NB4 (cell line): ENCODE measurements at regions not wholly inside any gene's neighbourhood (a gene's known extent, or its start where the extent isn't known, plus 50 kb on each side); places are given as distances from the start of the nearest gene placed in this dataset.

Source experiments
- DNase-seq: peaks from one replicate; pipeline ENCODE4 v3.0.0; 2010; ENCODE audit warnings: low read depth
- H3K4me3 ChIP-seq: one replicate; pipeline ENCODE4 v1.5.1; 2011; ENCODE audit warnings: mild to moderate bottlenecking, low read depth, low read length, moderate library complexity
- MYC ChIP-seq: IDR thresholded peaks from 2 replicates; pipeline ENCODE4 v1.6.1; 2011; ENCODE audit warnings: low read depth, low read length
- POLR2A ChIP-seq: IDR thresholded peaks from 2 replicates; pipeline ENCODE4 v1.6.1; 2011; ENCODE audit warnings: mild to moderate bottlenecking; ENCODE audit not compliant: insufficient read length; ENCODE audit errors: extremely low read depth
- TF ChIP-seq, protein P1 (sequence below): IDR thresholded peaks from one replicate; pipeline ENCODE4 v1.5.1; 2012; ENCODE audit warnings: low read depth, low read length
- TF ChIP-seq, protein P2 (sequence below): IDR thresholded peaks from 2 replicates; pipeline ENCODE4 v1.6.1; 2011; ENCODE audit warnings: low read depth, low read length

DNA sequence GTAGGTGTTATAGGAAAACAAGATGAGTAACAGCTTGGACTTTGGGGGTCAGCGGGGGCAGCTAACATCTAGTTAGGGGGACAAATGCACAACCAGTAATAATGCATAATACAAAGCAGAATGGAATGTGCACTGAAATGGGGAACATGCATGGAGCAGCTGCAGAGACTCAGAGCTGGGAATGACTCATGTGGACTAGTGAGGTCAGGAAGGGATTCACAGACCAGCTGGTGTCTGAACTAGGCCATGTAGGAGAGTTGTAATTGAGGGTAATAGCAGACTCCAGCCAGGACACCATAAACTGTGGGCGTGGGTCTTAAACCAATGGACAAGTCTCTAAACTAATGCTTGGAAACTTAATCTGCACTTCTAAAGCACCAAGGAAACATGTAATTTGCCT, 176.8 kb upstream of the ASIC2 start:
- TF ChIP-seq, protein P1, sequence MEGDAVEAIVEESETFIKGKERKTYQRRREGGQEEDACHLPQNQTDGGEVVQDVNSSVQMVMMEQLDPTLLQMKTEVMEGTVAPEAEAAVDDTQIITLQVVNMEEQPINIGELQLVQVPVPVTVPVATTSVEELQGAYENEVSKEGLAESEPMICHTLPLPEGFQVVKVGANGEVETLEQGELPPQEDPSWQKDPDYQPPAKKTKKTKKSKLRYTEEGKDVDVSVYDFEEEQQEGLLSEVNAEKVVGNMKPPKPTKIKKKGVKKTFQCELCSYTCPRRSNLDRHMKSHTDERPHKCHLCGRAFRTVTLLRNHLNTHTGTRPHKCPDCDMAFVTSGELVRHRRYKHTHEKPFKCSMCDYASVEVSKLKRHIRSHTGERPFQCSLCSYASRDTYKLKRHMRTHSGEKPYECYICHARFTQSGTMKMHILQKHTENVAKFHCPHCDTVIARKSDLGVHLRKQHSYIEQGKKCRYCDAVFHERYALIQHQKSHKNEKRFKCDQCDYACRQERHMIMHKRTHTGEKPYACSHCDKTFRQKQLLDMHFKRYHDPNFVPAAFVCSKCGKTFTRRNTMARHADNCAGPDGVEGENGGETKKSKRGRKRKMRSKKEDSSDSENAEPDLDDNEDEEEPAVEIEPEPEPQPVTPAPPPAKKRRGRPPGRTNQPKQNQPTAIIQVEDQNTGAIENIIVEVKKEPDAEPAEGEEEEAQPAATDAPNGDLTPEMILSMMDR: no peak
- no peak for TF ChIP-seq MYC
- TF ChIP-seq, protein P2, sequence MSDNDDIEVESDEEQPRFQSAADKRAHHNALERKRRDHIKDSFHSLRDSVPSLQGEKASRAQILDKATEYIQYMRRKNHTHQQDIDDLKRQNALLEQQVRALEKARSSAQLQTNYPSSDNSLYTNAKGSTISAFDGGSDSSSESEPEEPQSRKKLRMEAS: no peak
- TF ChIP-seq POLR2A: no peak
- DNase-seq: peak; percentile 6
- no peak overlapping the region for H3K4me3 ChIP-seq

DNA sequence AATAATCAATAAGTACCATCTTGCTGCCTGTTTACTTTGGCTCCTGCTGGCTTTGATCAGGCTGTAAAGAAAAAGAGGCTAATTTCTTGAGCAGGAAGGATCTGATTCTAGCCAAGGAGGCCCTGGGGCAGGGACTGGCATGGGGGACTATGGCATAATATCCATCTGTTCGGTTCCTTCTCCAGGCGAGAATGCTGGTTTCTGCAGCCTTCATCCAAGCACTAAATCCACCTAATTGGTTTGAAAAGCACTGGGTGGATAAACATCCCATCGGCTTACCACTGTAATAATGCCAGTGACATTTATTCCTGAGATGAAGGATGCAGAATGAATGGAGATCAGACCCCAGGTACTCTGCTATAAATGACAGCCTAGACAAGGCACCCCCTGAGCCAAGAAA, 180.0 kb upstream of the ASIC2 start:
- H3K4me3 ChIP-seq: no peak overlapping the region
- no peak for DNase-seq
- TF ChIP-seq MYC: no peak
- no peak for TF ChIP-seq POLR2A
- TF ChIP-seq, protein P1: no peak
- TF ChIP-seq, protein P2: no peak

DNA sequence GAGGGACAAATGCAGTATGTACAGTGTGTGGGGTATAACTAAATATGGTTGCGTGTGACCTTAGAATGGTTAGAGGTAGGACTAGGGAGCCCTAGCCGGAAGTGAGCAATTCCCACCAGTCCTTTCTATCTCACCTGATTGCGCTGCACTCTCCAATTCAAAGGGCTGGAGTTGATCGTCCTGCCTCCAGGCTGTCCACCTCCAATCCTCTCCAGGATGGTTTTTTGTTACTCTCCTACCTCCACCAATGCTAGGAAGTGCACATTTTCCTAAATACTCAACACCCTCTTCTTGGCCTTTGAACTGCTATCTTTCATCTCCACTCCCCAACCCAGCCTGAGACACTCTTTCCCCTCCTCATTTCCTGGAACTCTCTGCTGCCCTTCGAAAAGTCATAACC, 181.7 kb upstream of the ASIC2 start:
- no peak overlapping the region for H3K4me3 ChIP-seq
- no peak for DNase-seq
- TF ChIP-seq, protein P1: no peak
- TF ChIP-seq POLR2A: no peak
- TF ChIP-seq MYC: no peak
- TF ChIP-seq, protein P2: no peak

DNA sequence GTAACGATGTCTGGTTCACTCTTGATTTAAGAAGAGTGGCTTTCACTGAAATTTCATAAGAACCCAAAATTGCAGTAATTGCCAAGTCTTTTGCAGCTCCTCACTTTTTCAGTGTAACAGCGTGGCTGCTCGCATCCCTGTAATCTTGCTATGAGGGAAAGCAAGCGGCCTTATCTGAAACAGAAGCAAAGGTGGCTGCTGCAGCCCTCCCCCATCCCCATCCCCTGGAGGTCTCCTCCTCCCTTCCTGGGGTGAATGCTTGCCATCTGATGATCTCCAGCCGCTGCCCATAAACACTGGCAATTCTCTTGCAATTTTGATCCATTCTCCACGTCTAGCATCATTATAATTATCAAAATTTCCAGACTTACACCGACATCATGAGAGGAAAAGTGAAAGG, 182.5 kb upstream of the ASIC2 start:
- no peak for DNase-seq
- H3K4me3 ChIP-seq: no peak overlapping the region
- TF ChIP-seq POLR2A (no peak), MYC (no peak)
- TF ChIP-seq, protein P1: no peak
- TF ChIP-seq, protein P2: no peak

DNA sequence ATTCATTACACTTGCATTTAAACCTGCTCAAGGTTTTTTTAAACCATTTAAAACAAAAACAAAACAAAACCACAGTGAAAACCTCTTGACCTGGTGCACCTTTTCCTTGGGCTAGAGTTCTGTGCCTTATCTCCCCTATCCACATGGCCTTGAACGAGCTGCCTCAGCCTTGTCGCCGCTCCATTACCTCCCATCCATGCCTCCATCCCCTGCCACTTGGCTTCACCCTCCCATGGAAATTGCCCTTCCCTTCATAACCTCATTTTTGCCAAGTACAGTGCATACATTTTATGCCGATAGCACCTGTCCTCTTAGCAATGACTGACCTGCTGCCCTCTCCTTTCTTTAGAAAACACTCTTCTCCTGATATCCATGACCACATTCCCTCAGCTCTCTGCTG, 188.6 kb upstream of the ASIC2 start:
- DNase-seq: no peak
- TF ChIP-seq MYC: no peak
- TF ChIP-seq POLR2A: no peak
- TF ChIP-seq, protein P2: no peak
- TF ChIP-seq, protein P1: no peak
- H3K4me3 ChIP-seq: no peak overlapping the region

DNA sequence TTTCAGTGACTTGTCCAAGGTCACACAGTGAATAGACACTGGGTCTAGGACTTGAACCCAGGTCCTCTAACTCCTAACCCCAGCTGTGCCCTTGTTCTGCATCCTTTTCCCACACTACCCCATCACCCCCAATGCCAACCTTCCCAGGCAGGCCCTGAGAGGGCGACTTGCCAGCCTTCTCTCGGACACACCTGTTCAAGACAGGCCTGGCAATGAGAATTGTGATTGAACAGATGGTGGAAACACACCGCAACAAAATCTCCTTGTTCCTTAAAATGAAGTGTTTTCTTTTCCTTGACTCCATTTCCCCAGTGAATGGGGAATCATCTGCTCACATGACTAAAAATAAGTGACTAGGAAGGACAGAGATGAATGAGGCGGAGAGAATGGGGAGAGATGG, 189.5 kb upstream of the ASIC2 start:
- TF ChIP-seq, protein P2: no peak
- no peak for TF ChIP-seq POLR2A
- TF ChIP-seq, protein P1: no peak
- TF ChIP-seq MYC: no peak
- no peak overlapping the region for H3K4me3 ChIP-seq
- DNase-seq: no peak
